GM19438 (cell line): ENCODE measurements at regions not wholly inside any gene's neighbourhood (a gene's known extent, or its start where the extent isn't known, plus 50 kb on each side); places are given as distances from the start of the nearest gene placed in this dataset.
"Not testable (repeated sequence)": the region's sequence is repeated elsewhere in the genome, so short reads cannot be mapped to it uniquely, and the experiment has no call there.

Experiments
- ATAC-seq: cut with Tn5 transposase; IDR thresholded peaks from one replicate; pipeline ENCODE4 v1.9.1; 2021; ENCODE audit warnings: low read depth; ENCODE audit not compliant: unreplicated experiment

GRCh38 chr5:51558682-51559081 lies 175.4 kb downstream of the ISL1 start:
- ATAC-seq, result no peak

GRCh38 chr5:51559339-51559738 lies 176.1 kb downstream of the ISL1 start:
- ATAC-seq, result no peak

DNA sequence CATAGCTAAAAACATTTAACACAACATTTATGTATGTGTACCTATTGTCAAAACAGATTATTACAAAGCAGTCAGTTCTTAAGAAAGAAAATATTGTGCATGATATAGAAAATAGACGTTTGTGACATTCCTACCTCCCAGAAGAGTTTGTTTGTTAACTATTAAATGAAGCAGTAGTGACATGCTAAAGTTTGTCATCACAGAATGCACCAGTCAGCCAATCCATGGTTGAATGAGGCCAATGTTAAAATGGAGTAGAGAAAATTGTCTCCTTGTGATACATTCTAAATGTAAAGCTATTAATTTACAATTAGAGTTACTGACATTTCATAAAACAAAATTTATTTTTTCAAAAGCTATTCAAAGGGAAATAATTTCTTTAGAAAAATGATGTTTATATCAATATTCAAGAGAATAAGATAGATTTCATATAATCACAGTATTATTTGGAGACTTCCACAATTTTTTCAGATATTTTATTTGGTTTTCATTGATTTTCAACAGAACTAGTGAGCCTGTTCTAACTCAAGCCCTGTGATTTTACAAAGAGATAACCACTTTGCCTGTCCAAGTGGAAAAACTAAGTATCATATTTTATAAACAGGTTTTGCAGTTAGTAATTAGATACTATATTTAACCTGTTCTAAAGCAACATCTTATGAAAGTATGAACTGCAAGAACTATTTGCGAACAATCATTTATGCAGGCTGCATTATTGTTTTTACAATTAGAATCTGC lies 176.8 kb downstream of the ISL1 start:
- ATAC-seq, result no peak

GRCh38 chr5:51566953-51567352 lies 183.7 kb downstream of the ISL1 start:
- no peak for ATAC-seq

DNA sequence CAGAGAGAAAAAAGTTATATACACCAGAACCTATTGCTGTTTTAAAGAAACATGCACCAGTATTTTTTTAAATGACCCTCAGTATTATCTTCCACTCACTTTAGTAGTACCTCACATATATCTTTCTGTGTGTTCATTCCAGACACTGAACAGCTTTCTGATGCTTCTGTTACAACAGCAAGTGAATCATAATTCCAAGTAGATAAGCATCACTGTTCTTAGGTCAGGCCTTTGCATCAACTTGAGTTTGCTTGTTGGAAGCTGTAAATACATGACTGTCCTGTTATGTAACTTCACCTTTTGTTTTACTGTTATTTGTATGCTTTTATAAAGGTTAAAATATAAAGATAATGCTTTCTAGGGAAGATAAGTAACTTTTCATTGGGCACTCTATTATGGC lies 184.4 kb downstream of the ISL1 start:
- no peak for ATAC-seq

DNA sequence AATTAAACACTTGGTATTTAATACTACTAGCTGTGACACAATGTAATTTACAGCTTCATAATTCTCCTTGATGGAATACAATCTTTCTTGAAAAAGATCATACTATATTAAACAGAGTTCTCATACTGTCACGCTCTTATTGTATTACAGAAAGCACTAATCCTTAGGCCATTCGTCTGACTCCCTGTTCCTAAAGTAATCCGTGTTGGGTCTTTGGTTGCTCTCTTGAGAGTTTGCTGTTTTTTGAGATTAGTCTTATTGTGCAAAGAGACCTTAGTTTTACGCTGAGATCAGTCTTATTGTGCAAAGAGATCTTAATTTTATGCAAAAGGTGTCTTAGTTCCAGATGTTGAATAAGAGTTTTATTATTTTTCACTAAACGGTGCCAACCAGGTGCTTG lies 190.6 kb downstream of the ISL1 start:
- ATAC-seq, result no peak

DNA sequence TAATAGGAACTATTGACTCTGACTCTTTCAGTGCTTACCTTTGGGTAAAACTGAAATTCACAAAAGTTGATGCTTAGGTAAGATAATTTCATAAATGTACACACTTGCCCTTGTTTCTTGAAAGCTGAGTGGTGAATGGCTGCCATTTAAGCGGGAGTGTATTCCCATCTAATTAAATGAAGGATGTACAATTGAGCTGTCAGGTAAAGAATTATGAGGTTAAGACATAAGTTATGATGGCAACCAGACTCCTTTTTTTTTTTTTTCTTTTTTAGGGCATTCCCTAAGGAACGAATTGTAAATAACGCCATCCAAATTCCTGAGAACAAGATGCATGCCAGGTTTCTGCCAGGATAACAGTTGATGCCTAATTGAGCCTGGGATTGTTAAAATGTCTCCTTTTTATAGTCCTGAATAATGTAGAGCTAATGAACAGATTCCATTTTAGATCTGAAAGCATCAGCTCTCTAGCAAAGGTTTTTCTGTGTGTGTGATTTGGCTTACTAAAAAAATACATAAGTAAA lies 199.7 kb downstream of the ISL1 start:
- ATAC-seq, result no peak

GRCh38 chr5:51598026-51598425 lies 214.8 kb downstream of the ISL1 start:
- no peak for ATAC-seq

GRCh38 chr5:51599587-51599986 lies 216.3 kb downstream of the ISL1 start:
- no peak for ATAC-seq

DNA sequence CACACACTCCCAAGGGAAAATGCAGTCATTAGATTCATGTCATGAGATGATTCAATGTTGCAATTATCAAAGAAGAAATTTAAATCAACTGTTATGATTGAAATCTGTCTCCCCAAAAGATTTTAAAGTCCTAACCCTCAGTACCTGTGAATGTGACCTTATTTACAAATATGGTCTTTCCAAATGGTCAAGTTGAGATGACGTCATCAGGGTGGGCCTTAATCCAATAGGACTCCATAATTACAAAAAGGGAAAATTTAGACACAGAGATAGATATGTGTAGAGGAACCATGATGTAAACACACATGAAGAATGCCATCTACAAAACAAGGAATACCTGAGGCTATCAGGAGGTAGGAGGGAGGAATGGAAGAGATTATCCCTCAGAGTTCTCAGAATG lies 221.1 kb downstream of the ISL1 start:
- ATAC-seq, result no peak

DNA sequence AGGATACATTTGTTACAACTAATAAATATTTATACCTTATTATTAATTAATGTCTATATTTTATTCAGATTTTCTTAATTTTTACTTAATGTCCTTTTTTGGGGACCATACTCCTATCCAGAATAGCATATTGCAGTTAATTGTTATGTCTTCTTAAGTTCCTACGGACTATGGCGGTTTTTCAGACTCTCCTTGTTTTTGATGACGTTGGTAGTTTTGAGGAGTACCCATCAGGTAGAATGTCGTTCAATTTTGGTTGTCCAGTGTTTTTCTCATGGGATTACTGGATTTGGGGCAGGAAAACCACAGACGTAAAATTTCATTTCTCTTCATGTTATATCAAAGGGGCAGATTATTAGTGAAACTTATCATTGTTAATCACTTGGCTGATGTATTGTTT lies 223.7 kb downstream of the ISL1 start:
- ATAC-seq, result no peak

GRCh38 chr5:51618234-51618633 lies 235.0 kb downstream of the ISL1 start:
- no peak for ATAC-seq

DNA sequence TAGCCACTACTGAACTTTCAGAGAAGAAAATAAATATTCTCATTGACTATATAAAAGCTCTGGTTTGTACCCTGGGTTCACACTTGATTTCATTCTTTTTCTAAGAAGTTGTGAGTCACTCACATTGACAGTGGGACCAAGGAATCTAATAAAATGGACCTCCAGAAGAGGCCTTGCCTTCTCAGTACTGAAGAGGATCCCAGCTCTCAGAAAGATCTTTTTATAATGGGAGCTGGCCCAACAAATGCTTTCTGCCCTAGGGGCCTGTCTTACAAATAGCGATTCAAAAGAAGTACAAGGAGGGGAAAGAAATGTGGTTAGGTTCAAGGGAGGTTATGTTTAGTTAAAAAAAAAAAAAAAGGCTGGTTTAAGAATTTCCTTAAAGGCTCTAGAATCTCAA lies 237.9 kb downstream of the ISL1 start:
- no peak for ATAC-seq

DNA sequence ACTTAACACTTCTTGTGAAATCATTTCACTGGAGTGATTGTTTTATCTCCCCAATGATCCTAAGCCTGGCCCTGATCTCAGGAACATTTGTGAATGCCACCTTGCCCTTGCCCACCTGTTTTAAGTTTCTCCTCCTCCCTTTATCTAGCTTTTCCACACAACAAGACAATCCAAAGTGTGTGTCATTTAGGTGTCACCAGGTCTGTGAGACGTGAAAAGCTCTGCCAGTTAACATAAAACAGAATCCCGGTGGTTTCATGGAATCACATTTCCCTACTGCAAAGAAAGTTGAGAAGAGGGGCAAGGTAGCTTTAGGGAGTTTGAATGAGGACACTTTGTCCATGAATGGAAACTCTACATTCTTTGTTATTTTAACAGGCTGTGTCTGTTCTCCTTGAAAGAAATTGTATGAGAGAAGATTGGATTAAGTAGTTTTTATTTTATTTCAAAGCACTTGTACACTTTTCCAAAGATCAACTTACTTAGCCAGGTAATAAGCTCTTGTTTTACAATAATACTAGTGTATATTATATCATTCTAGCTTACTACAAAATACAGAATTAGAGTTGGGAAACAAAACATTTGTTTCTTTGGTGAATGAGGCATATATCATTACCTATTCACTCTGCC lies 239.0 kb downstream of the ISL1 start:
- ATAC-seq, result no peak

DNA sequence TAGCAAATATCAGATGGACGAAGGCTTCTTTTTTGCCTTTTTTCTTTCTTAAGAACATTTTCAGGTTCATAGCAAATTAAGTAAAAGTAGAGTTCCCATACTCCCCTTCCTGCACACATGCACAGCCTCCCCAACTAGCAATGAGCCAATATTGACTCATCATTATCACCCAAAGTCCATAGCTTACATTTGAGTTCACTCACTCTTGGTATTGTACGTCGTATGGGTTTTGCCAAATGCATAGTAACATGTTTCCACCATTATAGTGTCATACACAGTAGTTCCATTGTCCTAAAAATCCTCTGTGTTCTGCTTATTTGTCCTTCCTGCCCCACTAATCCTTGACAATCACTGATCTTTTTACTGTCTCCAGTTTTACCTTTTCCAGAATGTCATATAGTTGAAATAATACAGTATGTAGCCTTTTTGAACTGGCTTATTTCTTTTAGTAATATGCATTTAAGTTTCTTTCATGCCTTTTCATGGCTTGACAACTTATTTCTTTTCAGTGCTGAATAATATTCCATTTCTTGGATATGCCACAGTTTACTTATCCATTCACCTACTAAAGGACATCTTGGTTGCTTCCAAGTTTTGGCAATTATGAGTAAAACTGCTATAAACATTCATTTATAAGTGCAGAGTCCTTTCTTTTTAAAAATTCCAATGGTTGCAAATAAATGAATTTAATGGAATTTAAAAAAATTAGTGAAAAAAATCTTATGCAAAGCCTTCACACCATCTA lies 242.1 kb downstream of the ISL1 start:
- ATAC-seq, result no peak

DNA sequence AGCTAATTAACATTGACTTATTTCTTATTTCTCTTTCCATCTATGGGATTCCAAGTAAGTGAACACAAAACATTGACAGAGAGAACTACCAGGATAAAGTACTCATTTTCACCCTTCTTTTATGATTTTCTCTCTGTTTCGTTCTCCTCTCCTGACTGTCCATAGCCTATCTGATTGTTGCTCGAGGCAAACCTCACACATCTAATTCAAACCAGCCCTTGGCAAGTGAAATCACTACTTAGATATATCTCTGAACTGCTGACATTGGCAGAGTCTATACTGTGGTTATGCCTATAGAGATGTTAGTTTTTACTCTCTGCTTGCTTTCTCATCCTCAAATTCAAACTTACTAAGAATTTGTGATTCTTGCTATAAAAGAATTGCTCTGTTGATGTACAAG lies 248.8 kb downstream of the ISL1 start:
- ATAC-seq, result no peak

GRCh38 chr5:51632793-51633192 lies 249.5 kb downstream of the ISL1 start:
- no peak for ATAC-seq

DNA sequence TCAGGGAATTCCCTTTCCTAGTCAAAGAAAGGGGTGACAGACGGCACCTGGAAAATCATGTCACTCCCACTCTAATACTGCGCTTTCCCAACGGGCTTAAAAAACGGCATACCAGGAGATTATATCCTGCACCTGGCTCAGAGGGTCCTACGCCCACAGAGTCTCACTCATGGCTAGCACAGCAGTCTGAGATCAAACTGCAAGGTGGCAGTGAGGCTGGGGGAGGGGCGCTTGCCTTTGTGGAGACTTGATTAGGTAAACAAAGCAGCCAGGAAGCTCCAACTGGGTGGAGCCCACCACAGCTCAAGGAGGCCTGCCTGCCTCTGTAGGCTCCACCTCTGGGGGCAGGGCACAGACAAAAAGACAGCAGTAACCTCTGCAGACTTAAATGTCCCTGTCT lies 253.7 kb downstream of the ISL1 start:
- not testable (repeated sequence) for ATAC-seq

DNA sequence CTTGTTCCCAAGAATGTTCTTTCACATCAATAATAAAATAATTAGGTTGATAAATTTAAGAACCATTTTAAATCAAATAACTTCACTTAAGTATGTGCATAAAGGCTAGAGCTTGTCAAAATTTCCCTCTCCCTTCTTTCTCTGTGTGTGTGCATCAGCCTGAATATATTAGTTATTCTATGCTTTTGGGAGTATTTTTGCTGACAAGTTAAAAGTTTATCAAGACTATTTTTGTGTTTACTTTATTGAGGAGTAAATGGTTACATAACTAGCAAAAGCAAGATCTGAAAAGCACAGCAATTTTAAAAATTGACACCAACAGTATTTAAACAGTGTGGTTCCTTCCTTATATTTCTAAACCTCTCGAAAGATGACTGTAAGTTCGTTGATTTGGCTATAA lies 261.7 kb downstream of the ISL1 start:
- no peak for ATAC-seq

DNA sequence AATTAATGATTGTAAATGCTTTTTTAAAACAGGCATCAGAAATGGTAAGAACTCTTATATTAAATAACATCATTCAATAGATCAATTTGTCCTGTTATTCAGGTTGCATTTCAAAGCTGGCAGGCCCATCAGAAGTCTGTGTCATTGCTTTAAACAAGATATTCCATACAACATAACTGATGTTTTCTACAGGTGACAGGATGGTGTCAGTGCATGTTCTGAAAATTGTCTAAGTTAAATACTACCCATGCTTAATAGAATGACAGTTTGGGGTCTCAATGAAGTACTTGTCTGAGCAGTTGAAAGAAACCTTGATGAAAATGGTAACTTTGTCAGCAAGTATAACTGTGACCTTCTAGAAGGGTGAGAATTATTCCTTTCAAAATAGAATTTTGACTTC lies 263.2 kb downstream of the ISL1 start:
- no peak for ATAC-seq

DNA sequence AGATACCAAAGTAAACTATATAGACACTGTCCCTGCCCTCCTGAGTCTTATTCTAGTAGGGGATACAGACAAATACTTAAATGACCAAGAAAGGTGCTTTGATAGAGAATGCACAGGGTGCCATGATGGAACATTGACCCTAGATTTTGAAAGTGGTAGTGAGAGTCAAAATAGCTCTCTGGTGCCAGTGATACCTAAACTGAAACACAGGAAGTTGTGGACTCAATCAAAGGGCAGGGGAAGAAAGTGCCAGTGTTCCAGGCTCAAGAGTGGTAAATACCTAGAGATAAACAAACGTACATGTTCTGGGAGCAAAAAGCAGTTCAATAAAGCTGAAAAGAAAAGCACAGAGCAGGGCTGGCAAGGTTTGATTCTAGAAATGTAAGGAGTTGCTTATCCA lies 267.6 kb downstream of the ISL1 start:
- no peak for ATAC-seq

DNA sequence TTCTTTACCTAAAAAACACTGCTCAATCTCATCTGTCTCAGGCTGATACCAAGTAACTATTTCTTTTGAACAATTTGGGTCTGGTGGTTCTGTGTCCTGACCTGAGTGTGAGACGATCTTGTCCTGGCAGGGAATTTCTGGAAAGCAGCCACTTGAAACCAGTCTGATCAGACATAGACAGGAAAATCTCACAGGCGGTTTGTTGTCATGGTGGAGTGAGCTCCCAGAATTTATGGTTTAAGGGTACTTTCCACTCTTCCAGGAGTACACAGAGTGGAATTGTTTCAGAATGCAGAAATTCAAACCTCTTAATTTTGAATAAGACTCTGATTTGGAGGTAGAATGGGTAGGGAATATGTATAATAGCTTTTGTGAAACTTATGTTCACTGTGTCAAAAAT lies 268.2 kb downstream of the ISL1 start:
- ATAC-seq, result no peak
